GM12878 (cell line): ENCODE measurements at regions not wholly inside any gene's neighbourhood (a gene's known extent, or its start where the extent isn't known, plus 50 kb on each side); places are given as distances from the start of the nearest gene placed in this dataset.

Experiments
- ATAC-seq: fragments of 200-7000 bp; cut with Tn5 transposase; 3 replicates; pipeline ENCODE4 v1.9.1; 2020; ENCODE audit warnings: mild to moderate bottlenecking, moderate library complexity
- BruUV-seq: library from RNA; stranded (reverse); fragments of 400-500 nt; replicated peaks from 2 replicates; lab custom pipeline; 2021; lab: Mats Ljungman, UMichigan
- CTCF ChIA-PET: fragments of 300-600 bp; sonication (Branson Sonifier 250); formaldehyde crosslinking; extraction: SDS; loops from one replicate; lab custom pipeline; 2021; ENCODE audit warnings: inconsistent platforms; lab: Yijun Ruan, JAX
- POLR2A ChIA-PET: fragments of 350-600 bp; formaldehyde crosslinking; extraction: SDS; loops from one replicate; lab custom pipeline; 2021; ENCODE audit warnings: inconsistent platforms; lab: Charles Lee
- RAD21 ChIA-PET: fragments of 300-600 bp; sonication (Branson Sonifier 250); formaldehyde crosslinking; loops from one replicate; lab custom pipeline; 2023; ENCODE audit warnings: antibody characterized with exemption; ENCODE audit not compliant: unreplicated experiment; lab: Charles Lee
- SMC1A ChIA-PET: fragments of 300-600 bp; sonication (Branson Sonifier 250); formaldehyde crosslinking; loops from one replicate; lab custom pipeline; 2023; ENCODE audit not compliant: unreplicated experiment, uncharacterized antibody; lab: Charles Lee
- DNase-seq: peaks from one replicate; pipeline ENCODE4 v3.0.0-alpha.2; 2011; ENCODE audit warnings: low read depth, low spot score
- FAIRE-seq: peaks from 3 replicates; lab custom pipeline; 2011; peaks lifted over from hg19 to GRCh38; lab: Jason Lieb, UNC
- H2AFZ ChIP-seq: 2 replicates; pipeline ENCODE4 v1.6.0; 2011; ENCODE audit warnings: low read depth, low read length, control low read depth; ENCODE audit not compliant: control insufficient read depth
- H3K27ac ChIP-seq: 2 replicates; pipeline ENCODE4 v1.5.1; 2011; ENCODE audit warnings: control low read depth; ENCODE audit not compliant: control insufficient read depth, insufficient read depth
- H3K27me3 ChIP-seq, 2 experiments: replicated peaks in 1 of 2; 2 replicates each; pipeline versions ENCODE4 v1.6.0 to v1.6.1; 2011; ENCODE audit warnings: low read length in 1 of 2; ENCODE audit not compliant: control insufficient read depth in 2 of 2, insufficient read depth in 2 of 2
- H3K36me3 ChIP-seq, 2 experiments: 2 replicates each; pipeline ENCODE4 v1.5.1; 2011; ENCODE audit warnings: low read length in 1 of 2; ENCODE audit not compliant: control insufficient read depth in 2 of 2, insufficient read depth in 2 of 2
- H3K4me1 ChIP-seq: 2 replicates; pipeline ENCODE4 v1.6.1; 2011; ENCODE audit warnings: mild to moderate bottlenecking, low read length, moderate library complexity, mixed read lengths; ENCODE audit not compliant: control insufficient read depth, insufficient read depth
- H3K4me2 ChIP-seq: 2 replicates; pipeline ENCODE4 v1.6.0; 2011; ENCODE audit warnings: control low read depth; ENCODE audit not compliant: control insufficient read depth, insufficient read depth
- H3K4me3 ChIP-seq: fragments of 200-600 bp; sonication (generic); 2 replicates; pipeline ENCODE4 v1.5.1; 2016
- H3K79me2 ChIP-seq: 2 replicates; pipeline ENCODE4 v1.6.0; 2011; ENCODE audit warnings: low read length; ENCODE audit not compliant: control insufficient read depth, insufficient read depth
- H3K9ac ChIP-seq: 2 replicates; pipeline ENCODE4 v1.8.0; 2011; ENCODE audit warnings: low read length, control low read depth, mixed read lengths; ENCODE audit not compliant: control insufficient read depth, insufficient read depth
- H3K9me3 ChIP-seq: replicated peaks from 3 replicates; pipeline ENCODE4 v1.5.1; 2011; ENCODE audit warnings: mild to moderate bottlenecking, low read length; ENCODE audit not compliant: control insufficient read depth, insufficient read depth
- H4K20me1 ChIP-seq: 2 replicates; pipeline ENCODE4 v1.6.0; 2011; ENCODE audit not compliant: control insufficient read depth, insufficient read depth
- HDGF ChIP-seq: fragments of 450-650 bp; IDR thresholded peaks from 2 replicates; pipeline ENCODE4 v1.6.1; 2016; ENCODE audit warnings: antibody characterized with exemption
- NR2C1 ChIP-seq: fragments of 450-650 bp; IDR thresholded peaks from 2 replicates; pipeline ENCODE4 v1.6.1; 2017; ENCODE audit warnings: antibody characterized with exemption, mild to moderate bottlenecking, moderate library complexity
- RUNX3 ChIP-seq: IDR thresholded peaks from 2 replicates; pipeline ENCODE4 v1.6.1; 2012; ENCODE audit warnings: low read length, inconsistent platforms
- SMAD5 ChIP-seq: IDR thresholded peaks from 2 replicates; pipeline ENCODE4 v1.6.1; 2016; ENCODE audit warnings: antibody characterized with exemption, low read depth
- SREBF2 ChIP-seq: IDR thresholded peaks from 2 replicates; pipeline ENCODE4 v1.6.1; 2012; ENCODE audit warnings: mild to moderate bottlenecking, low read length
- ZNF274 ChIP-seq: IDR thresholded peaks from one replicate; pipeline ENCODE4 v1.8.0; 2011; ENCODE audit not compliant: insufficient read length, insufficient read depth
- WGBS: methylation state at CpG from one replicate; pipeline ENCODE4 v1.1.6; 2016; ENCODE audit warnings: low lambda C conversion rate; ENCODE audit not compliant: insufficient replicate concordance, insufficient coverage; ENCODE audit errors: missing lambda C conversion rate; 5-methylcytosine and 5-hydroxymethylcytosine counted together
- in situ Hi-C: fragments of 300-500 bp; cut with MboI; formaldehyde crosslinking; loops from 9 replicates; pipeline ENCODE4 v1.14.3; 2018; ENCODE audit warnings: mixed read lengths
- intact Hi-C: fragments of 100-400 bp; cut with micrococcal nuclease; formaldehyde crosslinking; loops from one replicate; pipeline ENCODE4 v1.14.2; 2022; ENCODE audit not compliant: unreplicated experiment
- TF ChIP-seq, protein P1 (sequence below): fragments of 450-650 bp; IDR thresholded peaks from 2 replicates; pipeline ENCODE4 v1.6.1; 2017; ENCODE audit warnings: antibody characterized with exemption, mild to moderate bottlenecking, moderate library complexity
- TF ChIP-seq, protein P2 (sequence below): fragments of 150-350 bp; IDR thresholded peaks from 2 replicates; pipeline ENCODE4 v1.6.1; 2014; ENCODE audit warnings: mild to moderate bottlenecking, low read depth, low read length

DNA sequence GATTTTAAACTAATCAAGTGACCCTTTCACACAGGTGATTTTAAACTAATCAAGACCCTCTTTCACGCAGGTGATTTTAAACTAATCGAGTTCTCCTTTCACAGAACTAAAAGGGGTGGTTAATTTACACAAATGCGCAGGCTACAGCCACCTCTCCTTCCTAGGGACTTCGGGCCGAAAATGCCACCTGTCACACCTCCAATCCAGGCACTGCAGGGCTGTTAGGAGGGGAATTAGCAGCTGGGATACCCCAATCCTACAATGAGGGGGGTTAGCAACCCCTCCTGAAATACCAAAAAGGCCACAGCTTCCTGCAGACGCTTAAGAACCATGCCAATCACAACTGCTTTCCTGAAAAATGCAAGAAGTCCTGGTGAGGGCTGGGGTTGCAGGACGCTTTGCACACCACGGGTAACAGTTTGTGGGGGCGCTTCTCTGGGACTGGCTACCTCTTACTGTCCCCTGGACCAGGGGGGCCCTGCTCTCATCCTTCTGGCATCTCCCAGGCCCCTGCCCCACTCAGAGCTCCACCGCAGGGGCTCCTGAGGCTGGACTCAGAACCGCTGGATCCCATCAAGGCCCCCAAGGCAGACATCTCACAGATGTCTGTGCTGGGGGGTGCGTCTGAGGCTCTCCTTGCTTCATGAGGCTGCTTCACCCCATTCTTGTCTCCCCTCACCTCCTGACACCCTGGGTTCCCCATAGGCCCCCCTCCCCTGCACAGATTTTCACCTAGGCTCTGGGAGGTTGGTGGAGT is 145.9 kb downstream of the OR4M2 start:
- H4K20me1 ChIP-seq, result no peaks in the 10 kb centered on the region
- TF ChIP-seq SREBF2, result no peak
- H3K4me1 ChIP-seq, result no peaks in the 10 kb centered on the region
- no peak for DNase-seq
- no peaks in the 10 kb centered on the region; a peak in 1 of 4 replicates for H3K27me3 ChIP-seq
- no peak overlapping the region for H3K4me3 ChIP-seq
- ChIA-PET SMC1A (interaction anchor here (1.1 kb wide), 1 partner anchor 1866 kb away, joined by 3 read pairs; no protein-coding TSS in a partner anchor), POLR2A (no interaction called here), CTCF (interaction anchor here (4.0 kb wide), 1 partner anchor 1869 kb away, joined by 35 read pairs; no protein-coding TSS in a partner anchor), RAD21 (interaction anchor here (0.7 to 1.3 kb wide), 2 partner anchors 1869 to 1870 kb away, joined by 3 to 5 read pairs; no protein-coding TSS in a partner anchor)
- H3K36me3 ChIP-seq, result no peaks in the 10 kb centered on the region
- FAIRE-seq, result no peak
- in situ Hi-C loops, result no loop called here
- no peak overlapping the region for H3K9ac ChIP-seq
- H3K79me2 ChIP-seq, result no peaks in the 10 kb centered on the region
- no peak overlapping the region for H3K27ac ChIP-seq
- no TSS peak for BruUV-seq
- H3K9me3 ChIP-seq, result no peaks in the 10 kb centered on the region
- ATAC-seq, result no peak
- intact Hi-C loops, result no loop called here
- no peak overlapping the region for H2AFZ ChIP-seq
- no peak overlapping the region for H3K4me2 ChIP-seq
- WGBS, result 20% methylated on average over 12 of the region's 12 CpGs

DNA sequence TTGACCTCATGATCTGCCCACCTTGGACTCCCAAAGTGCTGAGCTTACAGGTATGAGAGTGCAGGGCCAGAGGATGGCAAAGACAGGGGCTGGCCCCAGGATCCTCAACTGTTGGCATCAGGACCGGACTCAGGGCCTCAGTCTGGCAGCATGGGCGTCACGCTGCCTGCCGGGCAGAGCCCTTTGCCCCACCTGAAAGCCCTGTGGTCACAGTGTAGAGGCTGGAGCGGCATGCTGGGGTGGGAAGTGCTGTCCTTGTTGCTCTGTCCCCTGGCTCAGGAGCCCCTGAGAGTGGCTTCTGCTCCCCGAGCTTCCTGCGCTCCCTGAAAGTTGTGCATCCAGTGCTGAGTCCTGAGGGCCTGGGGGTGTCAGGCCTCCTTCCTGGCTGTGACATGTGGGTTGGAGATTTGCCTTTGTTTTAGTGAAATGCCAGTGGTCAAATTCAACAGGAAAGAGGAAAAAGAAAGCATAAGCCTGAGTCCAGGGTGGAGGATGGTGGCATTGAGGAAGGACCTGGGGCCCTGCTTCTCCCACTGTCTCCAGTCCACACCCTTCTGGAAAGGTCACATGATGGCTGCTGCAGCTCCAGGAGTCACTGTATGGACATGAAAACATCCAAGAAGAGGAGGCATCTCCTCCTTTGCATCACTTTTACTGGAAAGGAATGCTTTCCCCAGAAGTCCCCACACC is 147.2 kb downstream of the OR4M2 start:
- Histone ChIP-seq H3K27me3 (no peaks in the 10 kb centered on the region; a peak in 1 of 4 replicates), H3K9me3 (no peaks in the 10 kb centered on the region), H3K36me3 (no peaks in the 10 kb centered on the region), H3K4me2 (no peak overlapping the region), H3K9ac (no peak overlapping the region), H3K4me3 (no peak overlapping the region), H3K79me2 (no peaks in the 10 kb centered on the region), H2AFZ (no peak overlapping the region), H3K4me1 (no peaks in the 10 kb centered on the region), H3K27ac (no peak overlapping the region), H4K20me1 (no peaks in the 10 kb centered on the region)
- WGBS, result 12% methylated on average over 7 of the region's 7 CpGs
- RAD21 ChIA-PET, result no interaction called here
- no TSS peak for BruUV-seq
- FAIRE-seq (no peak), ATAC-seq (no peak), DNase-seq (no peak)
- in situ Hi-C loops, result no loop called here
- intact Hi-C loops, result no loop called here
- SMC1A ChIA-PET, result no interaction called here
- POLR2A ChIA-PET, result no interaction called here
- CTCF ChIA-PET, result no interaction called here
- TF ChIP-seq ZNF274 (no peak), HDGF (no peak), RUNX3 (no peak), SMAD5 (no peak), NR2C1 (no peak)
- TF ChIP-seq, protein P1, sequence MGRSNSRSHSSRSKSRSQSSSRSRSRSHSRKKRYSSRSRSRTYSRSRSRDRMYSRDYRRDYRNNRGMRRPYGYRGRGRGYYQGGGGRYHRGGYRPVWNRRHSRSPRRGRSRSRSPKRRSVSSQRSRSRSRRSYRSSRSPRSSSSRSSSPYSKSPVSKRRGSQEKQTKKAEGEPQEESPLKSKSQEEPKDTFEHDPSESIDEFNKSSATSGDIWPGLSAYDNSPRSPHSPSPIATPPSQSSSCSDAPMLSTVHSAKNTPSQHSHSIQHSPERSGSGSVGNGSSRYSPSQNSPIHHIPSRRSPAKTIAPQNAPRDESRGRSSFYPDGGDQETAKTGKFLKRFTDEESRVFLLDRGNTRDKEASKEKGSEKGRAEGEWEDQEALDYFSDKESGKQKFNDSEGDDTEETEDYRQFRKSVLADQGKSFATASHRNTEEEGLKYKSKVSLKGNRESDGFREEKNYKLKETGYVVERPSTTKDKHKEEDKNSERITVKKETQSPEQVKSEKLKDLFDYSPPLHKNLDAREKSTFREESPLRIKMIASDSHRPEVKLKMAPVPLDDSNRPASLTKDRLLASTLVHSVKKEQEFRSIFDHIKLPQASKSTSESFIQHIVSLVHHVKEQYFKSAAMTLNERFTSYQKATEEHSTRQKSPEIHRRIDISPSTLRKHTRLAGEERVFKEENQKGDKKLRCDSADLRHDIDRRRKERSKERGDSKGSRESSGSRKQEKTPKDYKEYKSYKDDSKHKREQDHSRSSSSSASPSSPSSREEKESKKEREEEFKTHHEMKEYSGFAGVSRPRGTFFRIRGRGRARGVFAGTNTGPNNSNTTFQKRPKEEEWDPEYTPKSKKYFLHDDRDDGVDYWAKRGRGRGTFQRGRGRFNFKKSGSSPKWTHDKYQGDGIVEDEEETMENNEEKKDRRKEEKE, result no peak
- TF ChIP-seq, protein P2, sequence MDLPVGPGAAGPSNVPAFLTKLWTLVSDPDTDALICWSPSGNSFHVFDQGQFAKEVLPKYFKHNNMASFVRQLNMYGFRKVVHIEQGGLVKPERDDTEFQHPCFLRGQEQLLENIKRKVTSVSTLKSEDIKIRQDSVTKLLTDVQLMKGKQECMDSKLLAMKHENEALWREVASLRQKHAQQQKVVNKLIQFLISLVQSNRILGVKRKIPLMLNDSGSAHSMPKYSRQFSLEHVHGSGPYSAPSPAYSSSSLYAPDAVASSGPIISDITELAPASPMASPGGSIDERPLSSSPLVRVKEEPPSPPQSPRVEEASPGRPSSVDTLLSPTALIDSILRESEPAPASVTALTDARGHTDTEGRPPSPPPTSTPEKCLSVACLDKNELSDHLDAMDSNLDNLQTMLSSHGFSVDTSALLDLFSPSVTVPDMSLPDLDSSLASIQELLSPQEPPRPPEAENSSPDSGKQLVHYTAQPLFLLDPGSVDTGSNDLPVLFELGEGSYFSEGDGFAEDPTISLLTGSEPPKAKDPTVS, result no peak
